B cell (primary cell): ENCODE measurements at regions not wholly inside any gene's neighbourhood (a gene's known extent, or its start where the extent isn't known, plus 50 kb on each side); places are given as distances from the start of the nearest gene placed in this dataset.

ENCODE experiments used
- ATAC-seq: fragments of 200-7000 bp; cut with Tn5 transposase; one replicate; pipeline ENCODE4 v1.10.0; 2021; ENCODE audit warnings: low read depth, mild to moderate bottlenecking, moderate number of reproducible peaks, moderate library complexity
- CTCF ChIA-PET: fragments of 350-600 bp; sonication (Branson Sonifier 250); formaldehyde crosslinking; loops from one replicate; lab custom pipeline; 2021; ENCODE audit warnings: antibody characterized with exemption, inconsistent platforms; lab: Charles Lee
- POLR2A ChIA-PET: fragments of 350-600 bp; sonication (Branson Sonifier 250); formaldehyde crosslinking; loops from one replicate; lab custom pipeline; 2021; ENCODE audit warnings: antibody characterized with exemption; lab: Charles Lee
- DNase-seq: peaks from one replicate; pipeline ENCODE4 v3.0.0; 2013
- H2AFZ ChIP-seq: 2 replicates; pipeline ENCODE4 v1.6.1; 2012; ENCODE audit warnings: mild to moderate bottlenecking, low read depth, low read length; ENCODE audit not compliant: insufficient read depth, poor library complexity, severe bottlenecking
- H3K27ac ChIP-seq, 2 donors: 1 replicate in 1 of 2; 2 replicates in 1 of 2; pipeline ENCODE4 v1.5.1; 2012 to 2013; ENCODE audit warnings: low read length in 2 of 2, mild to moderate bottlenecking in 2 of 2, moderate library complexity in 1 of 2
- H3K27me3 ChIP-seq, 4 experiments: fragments of 200-600 bp in 1 of 4; sonication (generic) in 1 of 4; replicated peaks in 1 of 4; 1 replicate in 2 of 4; 2 replicates in 2 of 4; pipeline versions ENCODE4 v1.6.1 to v1.7.0; 2013 to 2016; ENCODE audit warnings: low read length in 3 of 4, mild to moderate bottlenecking in 2 of 4, mixed read lengths in 1 of 4, moderate library complexity in 1 of 4; ENCODE audit not compliant: insufficient read depth in 4 of 4, control insufficient read depth in 3 of 4; ENCODE audit errors: control extremely low read depth in 1 of 4
- H3K36me3 ChIP-seq, 2 experiments: replicated peaks in 1 of 2; 1 replicate in 1 of 2; 2 replicates in 1 of 2; pipeline versions ENCODE4 v1.6.1 to v1.7.1; 2013; ENCODE audit warnings: low read length in 1 of 2; ENCODE audit not compliant: insufficient read depth in 2 of 2, control insufficient read depth in 1 of 2; ENCODE audit errors: control extremely low read depth in 1 of 2, extremely low read depth in 1 of 2
- H3K4me1 ChIP-seq, 2 donors: fragments of 200-600 bp in 1 of 2; sonication (generic) in 1 of 2; 1 replicate in 1 of 2; 2 replicates in 1 of 2; pipeline versions ENCODE4 v1.5.1 to v1.6.1; 2013 to 2017; ENCODE audit warnings: low read length in 2 of 2; ENCODE audit not compliant: control insufficient read depth in 2 of 2, insufficient read depth in 2 of 2
- H3K4me2 ChIP-seq: replicated peaks from 2 replicates; pipeline ENCODE3; 2012; ENCODE audit warnings: mild to moderate bottlenecking, low read depth, low read length; ENCODE audit not compliant: poor library complexity, severe bottlenecking
- H3K4me3 ChIP-seq, 5 experiments: fragments of 200-600 bp in 1 of 5; sonication (generic) in 1 of 5; 1 replicate in 3 of 5; 2 replicates in 2 of 5; pipeline versions ENCODE4 v1.5.1 to v1.7.0; 2011 to 2016; ENCODE audit warnings: low read length in 4 of 5, mild to moderate bottlenecking in 4 of 5, low read depth in 2 of 5, control low read depth in 1 of 5, moderate library complexity in 1 of 5; ENCODE audit not compliant: insufficient read depth in 1 of 5; ENCODE audit errors: control extremely low read depth in 1 of 5, extremely low read depth in 1 of 5
- H3K79me2 ChIP-seq: fragments of 200-600 bp; sonication (generic); one replicate; pipeline ENCODE4 v1.6.0; 2016; ENCODE audit warnings: low read length; ENCODE audit not compliant: control insufficient read depth, insufficient read depth
- H3K9ac ChIP-seq: fragments of 200-600 bp; sonication (generic); 2 replicates; pipeline ENCODE4 v1.6.1; 2017; ENCODE audit warnings: mild to moderate bottlenecking, low read length, moderate library complexity
- H3K9me3 ChIP-seq, 3 donors: one replicate each; pipeline versions ENCODE4 v1.6.1 to v1.7.1; 2013; ENCODE audit warnings: low read length in 2 of 3; ENCODE audit not compliant: control insufficient read depth in 2 of 3, insufficient read depth in 1 of 3; ENCODE audit errors: control extremely low read depth in 1 of 3
- H4K20me1 ChIP-seq: 2 replicates; pipeline ENCODE4 v1.6.0; 2012; ENCODE audit warnings: mild to moderate bottlenecking, low read length; ENCODE audit not compliant: insufficient read depth, control insufficient read depth, poor library complexity, severe bottlenecking
- H3K27ac Mint-ChIP-seq: one replicate; pipeline ENCODE4 v1.8.0; 2021; ENCODE audit warnings: mixed read lengths
- H3K27me3 Mint-ChIP-seq: one replicate; pipeline ENCODE4 v1.8.0; 2021; ENCODE audit warnings: mixed read lengths
- H3K4me1 Mint-ChIP-seq: one replicate; pipeline ENCODE4 v1.8.0; 2021; ENCODE audit warnings: mixed read lengths
- H3K4me3 Mint-ChIP-seq: one replicate; pipeline ENCODE4 v1.8.0; 2021; ENCODE audit warnings: mixed read lengths
- H3K9me3 Mint-ChIP-seq: one replicate; pipeline ENCODE4 v1.8.0; 2022; ENCODE audit warnings: mixed read lengths; ENCODE audit not compliant: insufficient read depth
- EZH2 ChIP-seq: IDR thresholded peaks from 2 replicates; pipeline ENCODE4 v1.6.1; 2012; ENCODE audit warnings: borderline replicate concordance, low read depth, mild to moderate bottlenecking, moderate library complexity, low read length; ENCODE audit not compliant: insufficient read depth, poor library complexity, severe bottlenecking
- WGBS: methylation state at CpG from one replicate; pipeline ENCODE4 v1.1.5; 2013; ENCODE audit warnings: missing lambda C conversion rate; ENCODE audit not compliant: insufficient coverage; 5-methylcytosine and 5-hydroxymethylcytosine counted together
- intact Hi-C: fragments of 100-400 bp; cut with micrococcal nuclease; formaldehyde crosslinking; loops from one replicate; pipeline ENCODE4 v1.10.0; 2022
- TF ChIP-seq, protein P1 (sequence below): fragments of 200-600 bp; IDR thresholded peaks from one replicate; pipeline ENCODE4 v1.8.0; 2022; ENCODE audit warnings: antibody characterized with exemption, mild to moderate bottlenecking

DNA sequence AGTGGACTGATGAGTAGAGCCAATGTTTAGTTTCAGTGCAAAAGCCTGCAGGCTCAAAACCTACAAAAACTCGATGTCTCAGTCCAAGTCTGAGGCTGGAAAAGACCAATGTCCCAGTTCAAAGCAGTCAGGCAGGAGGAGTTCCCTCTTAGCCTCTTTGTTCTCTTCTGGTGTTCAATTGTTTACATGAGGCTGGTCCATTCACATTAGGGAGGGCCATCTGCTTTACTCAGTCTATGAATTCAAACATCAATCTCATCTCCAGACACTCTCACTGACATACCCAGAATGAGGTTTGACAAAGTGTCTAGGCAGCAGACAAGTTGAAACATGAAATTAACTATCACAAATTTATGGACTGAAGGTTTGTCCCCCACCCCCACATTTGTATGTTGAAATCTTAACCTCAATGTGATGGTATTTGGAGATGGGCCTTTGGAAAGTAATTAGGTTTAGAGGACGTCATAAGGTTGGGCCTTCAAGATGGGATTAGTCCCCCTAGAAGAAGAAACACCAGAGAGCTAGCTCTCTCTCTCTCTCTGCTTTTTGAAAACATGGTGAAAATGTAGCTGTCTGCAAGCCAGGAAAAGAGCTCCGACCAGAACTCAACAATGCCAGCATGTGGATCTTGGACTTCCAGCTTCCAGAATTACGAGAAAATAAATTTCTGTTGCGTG, 438.5 kb upstream of the RGMA start:
- no peaks in the 10 kb centered on the region for H3K79me2 ChIP-seq
- POLR2A ChIA-PET = no interaction called here
- no peaks in the 10 kb centered on the region for H4K20me1 ChIP-seq
- no peaks in the 10 kb centered on the region for H3K4me1 ChIP-seq
- Mint-ChIP-seq H3K27me3 (no peaks in the 10 kb centered on the region), H3K27ac (no peak overlapping the region), H3K9me3 (no peaks in the 10 kb centered on the region), H3K4me1 (no peaks in the 10 kb centered on the region), H3K4me3 (no peak overlapping the region)
- H3K4me3 ChIP-seq = no peak overlapping the region
- no peaks in the 10 kb centered on the region for H3K27me3 ChIP-seq
- ATAC-seq (no peak), DNase-seq (no peak)
- CTCF ChIA-PET = no interaction called here
- 80% methylated on average over 2 of the region's 5 CpGs for WGBS
- no peak overlapping the region for H3K27ac ChIP-seq
- H3K4me2 ChIP-seq = no peak overlapping the region
- intact Hi-C loops = no loop called here
- H3K36me3 ChIP-seq = no peaks in the 10 kb centered on the region
- H2AFZ ChIP-seq = no peak overlapping the region
- H3K9me3 ChIP-seq = peaks cover 0 to 3% (median 0%) of the 10 kb centered on the region in 3 donors
- no peak for TF ChIP-seq EZH2
- TF ChIP-seq, protein P1, sequence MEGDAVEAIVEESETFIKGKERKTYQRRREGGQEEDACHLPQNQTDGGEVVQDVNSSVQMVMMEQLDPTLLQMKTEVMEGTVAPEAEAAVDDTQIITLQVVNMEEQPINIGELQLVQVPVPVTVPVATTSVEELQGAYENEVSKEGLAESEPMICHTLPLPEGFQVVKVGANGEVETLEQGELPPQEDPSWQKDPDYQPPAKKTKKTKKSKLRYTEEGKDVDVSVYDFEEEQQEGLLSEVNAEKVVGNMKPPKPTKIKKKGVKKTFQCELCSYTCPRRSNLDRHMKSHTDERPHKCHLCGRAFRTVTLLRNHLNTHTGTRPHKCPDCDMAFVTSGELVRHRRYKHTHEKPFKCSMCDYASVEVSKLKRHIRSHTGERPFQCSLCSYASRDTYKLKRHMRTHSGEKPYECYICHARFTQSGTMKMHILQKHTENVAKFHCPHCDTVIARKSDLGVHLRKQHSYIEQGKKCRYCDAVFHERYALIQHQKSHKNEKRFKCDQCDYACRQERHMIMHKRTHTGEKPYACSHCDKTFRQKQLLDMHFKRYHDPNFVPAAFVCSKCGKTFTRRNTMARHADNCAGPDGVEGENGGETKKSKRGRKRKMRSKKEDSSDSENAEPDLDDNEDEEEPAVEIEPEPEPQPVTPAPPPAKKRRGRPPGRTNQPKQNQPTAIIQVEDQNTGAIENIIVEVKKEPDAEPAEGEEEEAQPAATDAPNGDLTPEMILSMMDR = no peak
- H3K9ac ChIP-seq = no peak overlapping the region

- ATAC-seq (no peak), DNase-seq (no peak)
- Mint-ChIP-seq H3K27ac (no peak overlapping the region), H3K4me1 (no peaks in the 10 kb centered on the region), H3K9me3 (no peaks in the 10 kb centered on the region), H3K27me3 (no peaks in the 10 kb centered on the region), H3K4me3 (no peak overlapping the region)
- TF ChIP-seq, protein P1 = no peak
- TF ChIP-seq EZH2 = no peak
- no peak overlapping the region for H3K27ac ChIP-seq
- POLR2A ChIA-PET = no interaction called here
- intact Hi-C loops = no loop called here
- H3K79me2 ChIP-seq = no peaks in the 10 kb centered on the region
- no peak overlapping the region for H3K4me3 ChIP-seq
- no peak overlapping the region for H3K4me2 ChIP-seq
- H3K9ac ChIP-seq = no peak overlapping the region
- no peak overlapping the region for H2AFZ ChIP-seq
- no peaks in the 10 kb centered on the region for H3K36me3 ChIP-seq
- no peaks in the 10 kb centered on the region for H3K4me1 ChIP-seq
- CTCF ChIA-PET = no interaction called here
- H3K9me3 ChIP-seq = peaks cover 0 to 3% (median 0%) of the 10 kb centered on the region in 3 donors
- no peaks in the 10 kb centered on the region for H3K27me3 ChIP-seq
- no peaks in the 10 kb centered on the region for H4K20me1 ChIP-seq
- WGBS = 100% methylated on average over 1 of the region's 6 CpGs
Observed at GRCh38 chr15:93524432-93524831, 435.4 kb upstream of the RGMA start.
